Neural cell (in vitro differentiated cells): ENCODE measurements at regions not wholly inside any gene's neighbourhood (a gene's known extent, or its start where the extent isn't known, plus 50 kb on each side); places are given as distances from the start of the nearest gene placed in this dataset.

ENCODE experiments used
- MXI1 ChIP-seq: fragments of 450-650 bp; conservative IDR thresholded peaks from 2 replicates; pipeline ENCODE4 v1.6.1; 2014; ENCODE audit warnings: antibody characterized with exemption, mild to moderate bottlenecking; ENCODE audit not compliant: poor library complexity, severe bottlenecking
- POLR2AphosphoS5 ChIP-seq: IDR thresholded peaks from 2 replicates; pipeline ENCODE4 v1.6.1; 2012
- TAF1 ChIP-seq: IDR thresholded peaks from 2 replicates; pipeline ENCODE4 v1.6.1; 2012; ENCODE audit warnings: low read depth
- TF ChIP-seq, protein P1 (sequence below): fragments of 450-650 bp; IDR thresholded peaks from 2 replicates; pipeline ENCODE4 v1.5.1; 2014; ENCODE audit warnings: antibody characterized with exemption, mild to moderate bottlenecking, moderate library complexity; ENCODE audit not compliant: poor library complexity, severe bottlenecking

DNA sequence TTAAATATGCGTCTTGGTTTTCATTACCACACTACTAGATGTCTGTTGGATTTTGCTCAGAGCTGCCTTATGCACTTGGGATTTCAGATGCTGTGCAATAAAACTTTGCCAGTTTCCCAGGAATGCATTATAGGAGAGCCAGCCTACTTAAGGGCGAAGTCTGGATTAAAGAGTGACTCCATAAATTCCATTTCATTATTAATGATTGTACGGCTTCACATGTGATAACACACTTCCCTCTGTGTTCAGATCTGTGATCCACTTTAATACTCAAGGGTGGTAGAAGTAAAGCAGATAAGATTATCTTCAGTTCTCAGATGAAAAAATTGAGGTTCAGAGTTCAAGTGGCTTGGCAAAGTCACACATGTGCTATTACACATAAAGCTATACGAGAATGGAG, 110.2 kb downstream of the C11orf91 start:
- TF ChIP-seq MXI1, result no peak
- TF ChIP-seq, protein P1, sequence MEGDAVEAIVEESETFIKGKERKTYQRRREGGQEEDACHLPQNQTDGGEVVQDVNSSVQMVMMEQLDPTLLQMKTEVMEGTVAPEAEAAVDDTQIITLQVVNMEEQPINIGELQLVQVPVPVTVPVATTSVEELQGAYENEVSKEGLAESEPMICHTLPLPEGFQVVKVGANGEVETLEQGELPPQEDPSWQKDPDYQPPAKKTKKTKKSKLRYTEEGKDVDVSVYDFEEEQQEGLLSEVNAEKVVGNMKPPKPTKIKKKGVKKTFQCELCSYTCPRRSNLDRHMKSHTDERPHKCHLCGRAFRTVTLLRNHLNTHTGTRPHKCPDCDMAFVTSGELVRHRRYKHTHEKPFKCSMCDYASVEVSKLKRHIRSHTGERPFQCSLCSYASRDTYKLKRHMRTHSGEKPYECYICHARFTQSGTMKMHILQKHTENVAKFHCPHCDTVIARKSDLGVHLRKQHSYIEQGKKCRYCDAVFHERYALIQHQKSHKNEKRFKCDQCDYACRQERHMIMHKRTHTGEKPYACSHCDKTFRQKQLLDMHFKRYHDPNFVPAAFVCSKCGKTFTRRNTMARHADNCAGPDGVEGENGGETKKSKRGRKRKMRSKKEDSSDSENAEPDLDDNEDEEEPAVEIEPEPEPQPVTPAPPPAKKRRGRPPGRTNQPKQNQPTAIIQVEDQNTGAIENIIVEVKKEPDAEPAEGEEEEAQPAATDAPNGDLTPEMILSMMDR, result no peak
- TF ChIP-seq POLR2AphosphoS5, result no peak
- TF ChIP-seq TAF1, result no peak
